ENCODE measurements at regions not wholly inside any gene's neighbourhood (a gene's known extent, or its start where the extent isn't known, plus 50 kb on each side); places are given as distances from the start of the nearest gene placed in this dataset.

- TF ChIP-seq CTCF (conservative IDR thresholded peaks at IDR 0.05; ENCODE audit: low read depth in 2 of 2) (no peak), EZH2phosphoT487 (IDR thresholded peaks at IDR 0.05; ENCODE audit: unreplicated experiment) (no peak), NANOG (IDR thresholded peaks at IDR 0.05; ENCODE audit: borderline replicate concordance) (no peak), STAT1 (IDR thresholded peaks at IDR 0.05; ENCODE audit: unreplicated experiment) (no peak)
Observed at GRCh38 chr3:16066545-16066944, 107.9 kb upstream of the GALNT15 start.
